ENCODE measurements at regions not wholly inside any gene's neighbourhood (a gene's known extent, or its start where the extent isn't known, plus 50 kb on each side); places are given as distances from the start of the nearest gene placed in this dataset.

- TF ChIP-seq CTCF (conservative IDR thresholded peaks at IDR 0.05 in 1 of 2, IDR thresholded peaks at IDR 0.05 in 1 of 2; ENCODE audit: extremely low read depth in 1 of 2, insufficient read depth in 1 of 2, low read depth in 1 of 2, low read length in 2 of 2), result no peak
- no peak for TF ChIP-seq EZH2 (IDR thresholded peaks at IDR 0.05; ENCODE audit: borderline replicate concordance, low read length)
Measured at GRCh38 chr11:115710980-115711379, 206.8 kb upstream of the CADM1 start.

All from mammary epithelial cell (primary cell).